Left lung (tissue), 4 donors: ENCODE measurements at regions not wholly inside any gene's neighbourhood (a gene's known extent, or its start where the extent isn't known, plus 50 kb on each side); places are given as distances from the start of the nearest gene placed in this dataset.

Source experiments
- ATAC-seq: fragments of 200-7000 bp; cut with Tn5 transposase; one replicate; pipeline ENCODE4 v1.9.1; 2020; ENCODE audit warnings: moderate library complexity
- DNase-seq, 4 donors: peaks; one replicate each; pipeline ENCODE4 v3.0.0-alpha.2; 2013 to 2020
- H3K27ac ChIP-seq, 2 donors: fragments of 200-600 bp; sonication (generic) in 1 of 2; one replicate each; pipeline versions ENCODE4 v1.5.0 to v1.8.0; 2020 to 2021
- H3K27me3 ChIP-seq, 2 donors: fragments of 200-600 bp; sonication (generic) in 1 of 2; one replicate each; pipeline versions ENCODE4 v1.5.0 to v1.8.0; 2020 to 2021
- H3K36me3 ChIP-seq, 2 donors: fragments of 200-600 bp; sonication (generic) in 1 of 2; one replicate each; pipeline versions ENCODE4 v1.5.0 to v1.8.0; 2020 to 2021
- H3K4me1 ChIP-seq, 2 donors: fragments of 200-600 bp; one replicate each; pipeline ENCODE4 v1.8.0; 2021
- H3K4me3 ChIP-seq, 2 donors: fragments of 200-600 bp; sonication (generic) in 1 of 2; one replicate each; pipeline versions ENCODE4 v1.5.0 to v1.8.0; 2020 to 2021; ENCODE audit warnings: mild to moderate bottlenecking in 1 of 2
- H3K9me3 ChIP-seq, 2 donors: fragments of 200-600 bp; sonication (generic) in 1 of 2; one replicate each; pipeline versions ENCODE4 v1.5.0 to v1.8.0; 2020 to 2021
- CTCF ChIP-seq, 2 donors: fragments of 200-600 bp; sonication (generic) in 1 of 2; IDR thresholded peaks; one replicate each; pipeline versions ENCODE4 v1.5.0 to v1.8.0; 2021; ENCODE audit warnings: antibody characterized with exemption in 2 of 2
- intact Hi-C, 2 donors: fragments of 100-400 bp; cut with DNase I; formaldehyde crosslinking; loops; one replicate each; pipeline versions ENCODE4 v1.11.2 to v1.14.2; 2022
- donor health status: DM: no; HTN: yes; CAD: no.
- donor health status: DM: no; HTN: no; CAD: no.

GRCh38 chr3:140827894-140828293, 113.7 kb upstream of the SLC25A36 start:
- no peaks in the 10 kb centered on the region for H3K27me3 ChIP-seq
- H3K4me3 ChIP-seq = no peak overlapping the region
- no peaks in the 10 kb centered on the region for H3K9me3 ChIP-seq
- TF ChIP-seq CTCF (IDR thresholded peaks at IDR 0.05) = no peak
- H3K36me3 ChIP-seq = no peaks in the 10 kb centered on the region
- ATAC-seq (no peak), DNase-seq (no peak)
- no peak overlapping the region for H3K27ac ChIP-seq
- intact Hi-C loops = no loop called here
- H3K4me1 ChIP-seq = no peaks in the 10 kb centered on the region

GRCh38 chr3:140828585-140828984, 113.1 kb upstream of the SLC25A36 start:
- no peak for ATAC-seq
- TF ChIP-seq CTCF (IDR thresholded peaks at IDR 0.05) = no peak

GRCh38 chr3:140829796-140830195, 111.8 kb upstream of the SLC25A36 start:
- no peak for TF ChIP-seq CTCF (IDR thresholded peaks at IDR 0.05)
- no peaks in the 10 kb centered on the region for H3K27me3 ChIP-seq
- no peak overlapping the region for H3K4me3 ChIP-seq
- no peaks in the 10 kb centered on the region for H3K4me1 ChIP-seq
- ATAC-seq (no peak), DNase-seq (no peak)
- H3K36me3 ChIP-seq = no peaks in the 10 kb centered on the region
- no peak overlapping the region for H3K27ac ChIP-seq
- H3K9me3 ChIP-seq = no peaks in the 10 kb centered on the region
- intact Hi-C loops = no loop called here

More at GRCh38 chr3:140828585-140828984, 113.1 kb upstream of the SLC25A36 start:
- no peaks in the 10 kb centered on the region for H3K27me3 ChIP-seq
- intact Hi-C loops = no loop called here
- H3K27ac ChIP-seq = no peak overlapping the region
- no peaks in the 10 kb centered on the region for H3K9me3 ChIP-seq
- H3K4me1 ChIP-seq = no peaks in the 10 kb centered on the region
- no peaks in the 10 kb centered on the region for H3K36me3 ChIP-seq
- DNase-seq = no peak
- no peak overlapping the region for H3K4me3 ChIP-seq

GRCh38 chr3:140830391-140830790, 111.2 kb upstream of the SLC25A36 start:
- H3K27ac ChIP-seq = no peak overlapping the region
- no peaks in the 10 kb centered on the region for H3K27me3 ChIP-seq
- no peak overlapping the region for H3K4me3 ChIP-seq
- ATAC-seq (no peak), DNase-seq (no peak)
- H3K36me3 ChIP-seq = no peaks in the 10 kb centered on the region
- intact Hi-C loops = no loop called here
- H3K4me1 ChIP-seq = no peaks in the 10 kb centered on the region
- H3K9me3 ChIP-seq = no peaks in the 10 kb centered on the region
- no peak for TF ChIP-seq CTCF (IDR thresholded peaks at IDR 0.05)

- no peaks in the 10 kb centered on the region for H3K4me1 ChIP-seq
These were observed 108.8 kb upstream of the SLC25A36 start for GRCh38 chr3:140832883-140833282.

More at GRCh38 chr3:140832883-140833282, 108.8 kb upstream of the SLC25A36 start:
- intact Hi-C loops = no loop called here
- Histone ChIP-seq H3K9me3 (no peaks in the 10 kb centered on the region), H3K36me3 (no peaks in the 10 kb centered on the region), H3K4me3 (no peak overlapping the region), H3K27ac (no peak overlapping the region), H3K27me3 (no peaks in the 10 kb centered on the region)
- ATAC-seq (peak; percentile 62), DNase-seq (no peak)
- TF ChIP-seq CTCF (IDR thresholded peaks at IDR 0.05) = no peak
